Non-pigmented ciliary epithelial cell (primary cell): ENCODE measurements at regions not wholly inside any gene's neighbourhood (a gene's known extent, or its start where the extent isn't known, plus 50 kb on each side); places are given as distances from the start of the nearest gene placed in this dataset.

Experiments used
- DNase-seq: peaks from one replicate; pipeline ENCODE4 v3.0.0-alpha.2; 2010; ENCODE audit warnings: low read depth

GRCh38 chr13:64917566-64917965, 2312.6 kb downstream of the PCDH9 start:
- no peak for DNase-seq

GRCh38 chr13:64912141-64912540, 2318.0 kb downstream of the PCDH9 start:
- peak; percentile 46 for DNase-seq

- no peak for DNase-seq
Observed at GRCh38 chr13:64910096-64910495, 2320.0 kb downstream of the PCDH9 start.

GRCh38 chr13:64909184-64909583, 2321.0 kb downstream of the PCDH9 start:
- DNase-seq, result no peak

GRCh38 chr13:64900039-64900438, 2330.1 kb downstream of the PCDH9 start:
- no peak for DNase-seq

- DNase-seq, result no peak
Observed at GRCh38 chr13:64884976-64885375, 2345.2 kb downstream of the PCDH9 start.

GRCh38 chr13:64877176-64877575, 2353.0 kb downstream of the PCDH9 start:
- DNase-seq, result no peak

- no peak for DNase-seq
Observed at GRCh38 chr13:64871742-64872141, 2358.4 kb downstream of the PCDH9 start.

- no peak for DNase-seq
Observed at GRCh38 chr13:64869539-64869938, 2360.6 kb downstream of the PCDH9 start.

- no peak for DNase-seq
Observed at GRCh38 chr13:64867856-64868255, 2362.3 kb downstream of the PCDH9 start.

DNA sequence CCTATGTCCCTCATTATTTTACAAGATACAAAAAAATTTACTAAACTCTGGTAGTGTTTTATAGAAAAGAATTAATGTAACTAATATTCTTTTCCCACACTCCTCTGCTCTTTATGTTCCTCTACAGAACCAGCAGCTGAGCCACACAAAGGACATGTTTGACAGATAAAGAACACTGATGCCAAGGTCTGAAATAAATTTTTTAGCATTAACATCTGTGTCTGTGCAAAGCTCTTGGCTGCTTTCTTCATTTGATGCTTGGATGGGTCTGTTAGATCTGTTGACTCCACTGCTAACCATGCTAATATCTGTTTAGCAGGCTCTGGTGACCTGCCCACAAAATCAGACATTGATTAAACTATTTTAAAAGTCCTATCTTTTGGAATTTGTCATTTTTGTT, 2363.8 kb downstream of the PCDH9 start:
- DNase-seq, result no peak

DNA sequence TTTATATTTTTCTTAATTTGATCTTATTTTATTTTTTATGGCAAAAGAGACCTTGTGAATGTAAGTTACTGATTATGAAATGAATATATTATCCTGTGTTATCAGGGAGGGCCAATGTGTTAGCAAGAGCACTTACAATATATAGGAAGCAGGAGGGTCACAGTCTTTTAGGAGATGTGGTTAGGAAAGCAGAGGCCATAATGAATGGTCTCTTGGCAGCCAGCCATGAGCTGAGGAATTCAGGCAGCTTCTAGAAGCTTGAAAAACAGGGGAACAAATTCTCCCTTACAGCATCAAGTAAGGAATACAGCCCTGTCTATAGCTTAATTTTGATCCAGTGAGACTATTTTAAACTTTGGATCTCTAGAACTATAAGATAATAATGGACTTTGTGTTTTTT, 2374.6 kb downstream of the PCDH9 start:
- DNase-seq, result peak; percentile 11

- DNase-seq, result no peak
Observed at GRCh38 chr13:64850017-64850416, 2380.1 kb downstream of the PCDH9 start.

DNA sequence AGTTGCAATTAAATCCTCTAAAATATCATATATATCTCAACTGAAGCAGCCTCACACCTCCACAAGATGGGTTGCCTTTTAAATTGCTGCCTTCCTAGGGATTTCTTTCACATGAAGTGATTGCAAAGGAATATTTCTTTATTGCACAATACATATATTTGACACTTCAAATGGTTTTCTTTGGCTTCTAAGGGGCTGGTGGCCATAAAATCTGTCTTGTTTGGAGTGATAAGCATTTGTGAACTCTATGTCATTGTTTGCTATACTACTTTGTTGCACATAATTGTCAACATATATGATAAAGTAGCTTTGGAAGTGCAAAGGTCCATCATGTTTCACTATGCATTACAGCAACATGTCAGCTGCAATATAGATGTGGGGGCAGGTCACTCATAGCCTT, 2380.9 kb downstream of the PCDH9 start:
- no peak for DNase-seq

DNA sequence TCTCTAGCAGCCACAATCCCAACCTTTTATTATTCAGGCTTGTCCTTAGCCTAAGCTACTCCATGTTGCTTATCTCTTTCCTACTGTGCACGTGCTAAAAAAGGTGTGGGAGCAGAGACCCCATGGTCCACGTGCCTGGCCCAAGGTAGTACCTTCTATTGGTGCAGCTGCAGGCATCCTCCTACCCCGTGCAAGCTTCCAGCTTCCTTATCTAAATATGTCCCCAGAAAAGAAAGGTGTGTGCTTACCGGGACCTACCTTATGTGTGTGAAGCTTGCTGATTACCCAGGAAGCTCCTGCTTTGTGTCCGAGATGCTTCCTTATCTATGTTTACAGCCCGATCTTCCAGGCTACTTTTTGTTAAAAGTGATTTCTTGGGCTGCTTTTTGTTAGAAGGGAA, 2382.4 kb downstream of the PCDH9 start:
- no peak for DNase-seq

DNA sequence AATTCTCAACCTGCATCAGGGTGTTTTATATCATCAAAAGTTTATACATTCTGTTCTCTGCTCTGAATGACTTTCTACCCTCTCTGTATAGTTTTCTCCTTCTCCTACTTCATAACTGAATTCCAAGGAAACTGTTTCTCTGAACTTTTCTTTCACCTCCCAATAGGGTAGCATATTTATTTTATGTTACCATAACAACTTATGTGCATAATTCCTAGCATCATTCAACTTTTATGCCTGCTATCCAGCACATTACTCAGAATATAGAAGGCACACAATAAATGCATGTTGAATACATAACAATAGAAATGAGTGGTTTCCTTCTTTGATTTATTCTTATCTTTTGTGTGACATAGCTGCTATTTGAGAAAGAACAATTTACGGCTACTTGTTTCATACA, 2385.0 kb downstream of the PCDH9 start:
- no peak for DNase-seq

- DNase-seq, result no peak
Observed at GRCh38 chr13:64819081-64819480, 2411.1 kb downstream of the PCDH9 start.

DNA sequence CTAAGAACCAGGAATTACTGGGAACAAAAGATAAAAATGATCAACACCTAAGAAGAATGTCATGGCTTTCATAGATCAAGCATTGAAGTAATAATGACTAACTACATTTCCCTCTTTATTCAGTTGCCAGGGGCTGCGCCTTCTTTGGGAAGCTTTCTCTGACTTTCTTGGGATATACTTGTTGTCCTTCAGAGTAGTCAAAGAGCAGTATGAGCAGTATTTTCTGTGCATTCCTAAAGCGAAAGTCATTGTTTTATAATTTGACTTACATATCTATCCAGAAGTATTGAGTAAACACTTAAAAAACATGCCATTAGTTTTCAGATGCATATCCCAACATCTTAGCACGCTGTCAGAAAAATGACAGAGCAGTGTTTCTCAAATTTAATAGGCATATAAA, 2412.4 kb downstream of the PCDH9 start:
- peak; percentile 5 for DNase-seq

GRCh38 chr13:64810750-64811149, 2419.4 kb downstream of the PCDH9 start:
- no peak for DNase-seq

DNA sequence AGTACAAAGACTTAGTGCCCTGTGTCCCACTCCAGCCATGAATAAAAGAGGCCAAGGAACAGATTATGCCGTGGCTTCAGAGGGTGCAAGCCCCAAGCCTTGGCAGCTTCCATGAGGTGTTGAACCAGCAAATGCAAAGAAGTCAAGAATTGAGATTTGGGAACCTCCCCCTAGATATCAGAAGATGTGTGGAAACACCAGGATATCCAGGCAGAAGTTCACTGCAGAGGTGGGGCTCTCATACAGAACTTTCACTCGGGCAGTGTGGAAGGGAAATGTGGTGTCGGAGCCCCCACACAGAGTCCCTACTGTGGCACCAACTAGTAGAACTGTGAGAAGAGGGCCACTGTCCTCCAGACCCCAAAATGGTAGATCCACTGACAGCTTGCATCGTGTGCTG, 2421.4 kb downstream of the PCDH9 start:
- DNase-seq, result no peak

DNA sequence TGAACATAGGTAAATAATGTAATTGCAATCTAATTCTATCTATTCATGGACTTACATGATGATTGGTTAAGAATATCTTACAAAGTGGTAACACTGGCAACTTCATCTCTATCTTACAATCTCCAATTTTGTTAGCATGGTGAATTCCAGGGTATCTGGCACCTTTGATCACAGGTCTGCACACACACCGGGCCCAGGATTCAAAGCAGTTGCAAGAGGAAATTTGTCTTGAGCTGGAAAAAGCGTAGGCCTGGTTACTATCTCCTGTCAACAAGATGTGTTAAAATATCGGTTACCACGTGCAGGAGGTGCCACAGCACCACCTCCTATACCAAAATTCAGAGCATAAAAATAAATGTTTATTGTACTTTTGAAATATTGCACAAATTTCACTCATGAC, 2428.4 kb downstream of the PCDH9 start:
- DNase-seq, result no peak

DNA sequence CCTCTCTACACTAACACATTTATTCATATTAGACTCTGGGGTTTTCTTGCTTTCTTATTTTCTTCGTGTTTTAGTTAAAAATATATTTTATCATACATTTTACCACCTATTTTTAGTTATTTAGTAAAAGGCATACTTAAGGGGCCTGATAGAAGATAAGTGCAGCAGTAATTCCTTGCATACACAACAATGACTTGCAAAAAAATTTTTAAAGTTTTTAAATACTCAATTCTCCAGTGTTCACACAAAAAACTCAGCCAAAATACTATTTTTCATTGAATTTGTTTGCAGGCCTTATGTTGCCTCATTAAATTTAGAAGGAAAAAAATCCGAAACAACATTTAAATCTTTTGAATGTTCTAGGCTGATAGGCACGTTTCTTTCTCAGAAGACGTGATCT, 2431.7 kb downstream of the PCDH9 start:
- DNase-seq, result no peak

DNA sequence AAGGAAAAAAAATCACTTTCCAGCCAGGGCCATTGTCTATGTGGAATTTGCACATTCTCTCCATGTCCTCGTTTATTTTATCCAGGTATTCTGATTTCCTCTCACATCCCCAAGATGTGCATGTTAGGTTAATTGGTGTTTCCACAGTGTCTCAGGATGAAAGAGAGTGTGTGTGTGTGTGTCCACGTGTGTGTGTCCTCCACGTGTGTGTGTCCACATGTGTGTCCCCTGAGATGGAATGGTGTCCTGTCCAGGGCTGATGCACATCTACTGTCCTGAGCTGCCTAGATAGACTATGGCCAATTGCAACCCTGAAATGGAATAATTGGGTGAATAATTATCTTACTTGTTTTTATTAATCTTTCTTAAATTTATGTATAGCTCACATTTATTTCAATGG, 2436.5 kb downstream of the PCDH9 start:
- no peak for DNase-seq

DNA sequence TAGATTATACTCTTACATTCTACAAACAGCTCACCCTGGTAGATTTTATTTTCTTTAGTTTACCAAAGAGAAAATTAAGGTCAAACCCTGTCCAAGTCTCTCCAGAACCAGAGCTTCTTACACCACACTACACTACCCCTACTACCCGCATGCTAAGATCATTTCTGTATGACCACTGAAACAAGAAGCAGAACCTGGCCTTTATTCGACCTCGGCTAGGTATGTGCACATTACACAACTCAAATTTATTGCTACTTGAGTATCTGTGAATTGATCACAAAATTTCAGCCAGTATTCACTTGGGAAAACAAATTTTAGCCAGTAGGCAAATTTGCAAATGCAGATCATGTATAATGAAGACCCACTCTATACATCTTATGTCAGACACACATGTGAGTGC, 2437.0 kb downstream of the PCDH9 start:
- DNase-seq, result no peak

DNA sequence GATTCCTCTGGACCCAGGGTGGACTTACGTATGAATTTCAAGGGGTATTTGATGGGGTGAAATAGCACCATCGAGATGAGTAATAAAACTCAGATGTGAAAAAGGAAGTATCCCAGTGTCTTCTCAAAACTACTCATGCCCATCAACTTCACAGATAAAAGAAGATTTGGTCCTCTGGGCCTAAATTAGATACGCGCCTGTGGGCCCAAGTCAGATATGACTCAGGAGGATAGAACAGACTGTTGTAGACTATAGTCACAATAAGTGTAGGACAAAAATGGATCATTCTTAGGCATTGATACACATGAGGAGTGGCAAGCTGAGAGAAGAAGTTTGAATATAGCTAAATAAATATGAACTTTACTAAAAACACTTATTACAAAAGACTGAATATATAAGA, 2438.8 kb downstream of the PCDH9 start:
- no peak for DNase-seq
